Fibroblast of skin of right biceps (primary cell): ENCODE measurements at regions not wholly inside any gene's neighbourhood (a gene's known extent, or its start where the extent isn't known, plus 50 kb on each side); places are given as distances from the start of the nearest gene placed in this dataset.

Experiments
- DNase-seq: peaks from one replicate; pipeline ENCODE4 v3.0.0-alpha.2; 2013

GRCh38 chr12:34386016-34386415, 363.7 kb downstream of the ALG10 start:
- no peak for DNase-seq

DNA sequence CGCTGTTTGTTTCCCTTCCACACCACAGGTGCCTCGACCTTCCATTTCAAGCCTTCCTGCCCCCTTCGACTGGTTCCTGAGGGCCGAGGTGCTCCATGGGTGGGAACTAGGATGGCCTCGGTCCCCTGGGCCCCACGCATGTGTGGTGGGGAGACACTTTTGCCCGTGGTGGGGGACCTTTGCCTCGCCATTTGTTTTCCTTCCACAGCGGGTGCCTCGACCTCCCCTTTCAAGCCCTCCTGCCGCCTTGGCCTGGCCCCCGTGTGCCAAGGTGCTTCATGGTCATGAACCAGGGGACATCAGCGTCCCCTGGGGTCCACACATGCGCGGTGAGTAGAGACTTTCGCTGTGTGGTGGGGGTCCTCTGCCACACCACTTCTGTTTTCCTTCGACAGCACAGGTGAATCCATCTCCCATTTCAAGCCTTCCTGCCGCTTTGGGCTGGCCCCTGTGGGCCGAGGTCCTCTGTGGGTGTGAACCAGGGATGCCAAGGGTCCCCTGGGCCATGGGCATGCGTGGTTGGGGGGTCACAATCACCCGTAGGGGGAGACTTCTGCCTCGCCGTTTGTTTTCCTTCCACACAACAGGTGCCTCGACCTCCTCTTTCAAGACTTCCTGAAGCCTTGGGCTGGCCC, 364.4 kb downstream of the ALG10 start:
- no peak for DNase-seq

DNA sequence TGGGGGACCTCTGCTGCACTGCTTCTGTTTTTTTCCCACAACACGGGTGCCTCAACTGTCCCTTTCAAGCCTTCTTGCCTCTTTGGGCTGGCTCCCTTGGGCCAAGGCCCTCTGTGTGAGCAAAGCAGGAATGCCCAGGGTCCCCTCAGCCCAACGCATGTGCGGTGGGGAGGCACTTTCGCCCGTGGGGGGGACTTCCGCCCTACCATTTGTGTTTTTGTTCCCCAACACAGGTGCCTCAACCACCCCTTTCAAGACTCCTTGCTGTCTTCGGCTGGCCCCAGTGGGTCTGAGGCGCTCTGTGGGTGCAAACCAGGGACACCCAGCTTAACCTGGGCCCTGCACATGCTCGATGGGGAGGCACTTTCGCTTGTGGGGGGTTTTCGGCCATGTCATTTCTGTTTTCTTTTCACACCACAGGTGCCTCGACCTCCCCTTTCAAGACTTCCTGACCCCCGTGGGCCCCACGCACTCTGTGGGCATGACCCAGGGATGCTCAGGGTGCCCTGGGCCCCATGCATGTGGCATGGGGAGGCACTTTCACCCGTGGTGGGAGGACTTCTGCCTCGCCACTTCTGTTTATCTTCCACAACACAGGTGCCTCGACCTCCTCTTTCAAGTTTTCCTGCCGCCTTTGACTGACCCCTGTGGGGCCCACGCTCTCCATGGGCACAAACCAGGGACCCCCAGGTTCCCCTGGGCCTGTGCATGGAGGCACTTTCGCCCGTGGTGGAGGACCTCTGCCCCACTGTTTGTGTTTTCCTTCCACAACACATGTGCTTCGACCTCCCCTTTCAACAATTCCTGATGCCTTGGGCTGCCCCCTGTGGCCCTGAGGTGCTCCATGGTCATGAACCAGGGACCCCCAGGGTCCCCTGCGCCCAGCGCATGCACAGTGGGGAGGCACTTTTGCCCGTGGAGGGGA, 365.7 kb downstream of the ALG10 start:
- DNase-seq: no peak

- DNase-seq: no peak
Observed at GRCh38 chr12:34388636-34389377, 366.5 kb downstream of the ALG10 start.

GRCh38 chr12:34389378-34390170, 367.3 kb downstream of the ALG10 start:
- no peak for DNase-seq

- no peak for DNase-seq
Observed at GRCh38 chr12:34390171-34390841, 368.0 kb downstream of the ALG10 start.

GRCh38 chr12:34390846-34391700, 368.8 kb downstream of the ALG10 start:
- DNase-seq: no peak

- DNase-seq: no peak
Observed at GRCh38 chr12:34391771-34392581, 369.7 kb downstream of the ALG10 start.

DNA sequence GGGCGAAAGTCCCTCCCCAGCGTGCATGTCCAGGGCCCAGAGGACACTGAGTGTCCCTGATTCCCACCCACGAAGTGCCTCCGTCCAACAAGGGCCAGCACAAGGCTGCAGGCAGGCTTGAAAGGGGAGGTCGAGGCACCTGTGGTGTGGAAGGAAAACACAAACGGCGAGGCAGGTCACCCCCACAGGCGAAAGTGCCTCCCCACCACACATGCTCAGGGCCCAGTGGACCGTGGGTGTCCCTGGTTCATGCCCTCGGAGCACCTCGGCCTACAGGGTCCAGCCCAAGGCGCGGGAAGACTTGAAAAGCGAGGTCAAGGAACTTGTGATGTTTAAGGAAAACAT, 370.4 kb downstream of the ALG10 start:
- DNase-seq: no peak

DNA sequence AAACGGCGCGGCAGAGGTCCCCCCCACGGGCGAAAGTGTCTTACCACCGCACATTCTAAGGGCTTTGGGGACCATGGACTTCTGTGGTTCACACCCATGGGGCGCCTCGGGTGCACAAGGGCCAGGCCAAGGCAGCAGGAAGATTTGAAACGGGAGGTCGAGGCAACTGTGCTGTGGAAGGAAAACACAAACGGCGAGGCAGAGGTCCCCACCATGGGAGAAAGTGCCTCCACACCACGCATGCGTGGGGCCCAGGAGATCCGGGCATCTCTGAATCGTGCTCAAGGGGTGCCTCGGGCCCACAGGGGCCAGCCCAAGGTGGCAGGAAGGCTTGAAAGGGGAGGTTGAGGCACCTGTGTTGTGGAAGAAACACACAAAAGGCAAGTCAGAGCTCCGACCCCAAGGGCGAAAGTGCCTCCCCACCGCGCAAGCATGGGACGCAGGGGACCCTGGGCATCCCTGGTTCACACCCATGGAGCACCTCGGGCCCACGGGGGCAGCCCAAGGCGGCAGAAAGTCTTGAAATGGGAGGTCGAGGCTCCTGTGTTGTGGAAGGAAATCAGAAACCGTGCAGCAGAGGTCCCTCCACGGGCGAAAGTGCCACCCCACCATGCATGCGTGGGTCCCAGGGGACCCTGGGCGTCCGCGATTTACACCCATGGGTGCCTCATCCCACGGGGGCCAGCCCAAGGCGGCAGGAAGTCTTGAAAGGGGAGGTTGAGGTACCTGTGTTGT, 371.0 kb downstream of the ALG10 start:
- DNase-seq: no peak

GRCh38 chr12:34393821-34394150, 371.5 kb downstream of the ALG10 start:
- no peak for DNase-seq

DNA sequence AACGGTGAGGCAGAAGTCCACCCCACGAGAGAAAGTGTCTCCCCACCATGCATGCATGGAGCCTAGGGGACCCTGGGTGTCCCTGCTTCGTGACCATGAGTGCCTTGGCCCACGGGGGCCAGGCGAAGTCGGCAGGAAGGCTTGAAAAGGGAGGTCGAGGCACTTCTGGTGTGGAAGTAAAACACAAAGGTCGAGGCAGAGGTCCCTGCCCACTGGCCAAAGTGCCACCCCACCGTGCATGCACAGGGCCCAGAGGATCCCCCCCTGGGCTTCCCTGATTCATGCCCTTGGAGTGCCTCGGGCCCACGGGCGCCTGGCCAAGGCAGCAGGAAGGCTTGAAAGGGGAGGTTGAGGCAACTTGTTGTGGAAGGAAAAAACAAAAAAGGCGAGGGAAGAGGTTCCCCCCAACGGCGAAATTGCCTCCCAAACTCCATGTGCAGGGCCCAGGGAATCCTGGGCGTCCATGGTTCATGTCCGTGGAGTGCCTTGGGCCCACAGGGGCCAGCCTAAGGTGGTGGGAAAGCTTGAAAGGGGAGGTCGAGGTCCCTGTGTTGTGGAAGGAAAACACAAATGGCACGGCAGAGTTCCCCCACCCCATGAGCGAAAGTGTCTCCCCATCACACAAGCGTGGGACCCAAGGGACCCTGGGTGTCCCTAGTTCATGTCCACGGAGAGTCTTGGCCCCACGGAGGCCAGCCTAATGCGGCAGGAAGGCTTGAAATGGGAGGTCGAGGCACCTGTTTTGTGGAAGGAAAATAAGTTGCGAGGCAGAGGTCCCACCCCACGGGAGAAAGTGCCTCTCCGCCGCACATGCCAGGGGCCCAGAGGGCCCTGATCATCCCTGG, 372.1 kb downstream of the ALG10 start:
- no peak for DNase-seq

DNA sequence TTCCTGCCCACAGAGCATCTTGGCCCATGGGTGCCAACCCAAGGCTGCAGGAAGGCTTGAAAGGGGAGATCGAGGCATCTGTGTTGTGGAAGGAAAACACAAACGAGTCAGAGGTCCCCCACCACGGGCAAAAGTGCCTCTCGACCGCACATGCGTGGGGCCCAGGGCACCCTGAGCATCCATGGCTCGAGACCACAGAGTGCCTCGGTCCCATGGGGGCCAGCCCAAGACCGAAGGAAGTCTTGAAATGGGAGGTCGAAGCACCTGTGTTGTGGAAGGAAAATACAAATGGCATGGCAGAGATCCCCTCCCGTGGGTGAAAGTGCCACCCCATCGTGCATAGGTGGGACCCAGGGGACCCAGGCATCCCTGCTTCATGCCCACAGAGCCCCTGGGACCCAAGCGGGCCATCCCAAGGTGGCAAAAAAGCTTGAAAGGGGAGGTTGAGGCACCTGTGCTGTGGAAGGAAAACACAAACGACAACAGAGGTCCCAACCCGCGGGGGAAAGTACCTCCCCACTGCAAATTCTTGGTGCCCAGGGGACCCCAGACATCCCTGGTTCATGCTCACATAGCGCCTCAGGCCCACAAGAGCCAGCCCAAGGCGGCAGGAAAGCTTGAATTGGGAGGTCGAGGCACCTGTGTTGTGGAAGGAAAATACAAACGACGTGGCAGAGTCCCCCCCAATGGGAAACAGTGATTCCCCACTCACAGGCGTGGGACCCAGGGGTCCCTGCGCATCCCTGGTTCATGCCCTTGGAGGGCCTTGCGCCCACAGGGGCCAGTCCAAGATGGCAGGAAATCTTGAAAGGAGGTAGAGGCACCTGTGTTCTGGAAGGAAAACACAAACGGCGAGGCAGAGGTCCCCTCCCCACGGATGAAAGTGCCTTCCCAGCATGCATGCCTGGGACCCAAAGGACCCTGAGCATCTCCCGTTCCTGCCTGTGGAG, 373.0 kb downstream of the ALG10 start:
- no peak for DNase-seq

GRCh38 chr12:34396006-34396860, 373.9 kb downstream of the ALG10 start:
- no peak for DNase-seq

DNA sequence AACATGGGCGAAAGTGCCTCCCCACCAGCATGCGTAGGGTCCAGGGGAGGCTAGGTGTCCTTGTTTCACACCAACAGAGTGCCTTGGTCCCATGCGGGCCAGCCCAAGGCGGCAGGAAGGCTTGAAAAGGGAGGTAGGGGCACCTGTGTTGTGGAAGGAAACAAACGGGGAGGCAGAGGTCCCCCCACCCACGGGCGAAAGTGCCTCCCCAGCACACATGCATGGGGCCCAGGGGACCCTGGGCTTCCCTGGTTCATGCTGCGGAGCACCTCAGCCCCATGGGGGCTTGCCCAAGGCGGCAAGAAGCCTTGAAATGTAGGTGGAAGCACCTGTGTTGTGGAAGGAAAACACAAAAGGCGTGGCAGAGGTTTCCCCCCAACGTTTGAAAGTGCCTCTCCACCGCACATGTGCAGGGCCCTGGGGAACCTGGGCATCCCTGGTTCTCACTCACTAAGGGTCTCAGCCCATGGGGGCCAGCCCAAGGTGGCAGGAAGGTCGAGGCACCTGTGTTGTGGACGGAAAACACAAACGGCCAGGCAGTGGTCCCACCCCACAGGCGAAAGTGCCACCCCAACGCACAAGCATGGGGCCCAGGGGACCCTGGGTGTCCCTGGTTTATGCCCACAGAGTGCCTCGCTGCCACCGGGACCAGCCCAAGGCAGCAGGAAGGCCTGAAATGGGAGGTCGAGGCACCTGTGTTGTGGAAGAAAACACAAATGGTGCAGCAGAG, 374.7 kb downstream of the ALG10 start:
- DNase-seq: no peak
